ENCODE measurements at regions not wholly inside any gene's neighbourhood (a gene's known extent, or its start where the extent isn't known, plus 50 kb on each side); places are given as distances from the start of the nearest gene placed in this dataset.

DNA sequence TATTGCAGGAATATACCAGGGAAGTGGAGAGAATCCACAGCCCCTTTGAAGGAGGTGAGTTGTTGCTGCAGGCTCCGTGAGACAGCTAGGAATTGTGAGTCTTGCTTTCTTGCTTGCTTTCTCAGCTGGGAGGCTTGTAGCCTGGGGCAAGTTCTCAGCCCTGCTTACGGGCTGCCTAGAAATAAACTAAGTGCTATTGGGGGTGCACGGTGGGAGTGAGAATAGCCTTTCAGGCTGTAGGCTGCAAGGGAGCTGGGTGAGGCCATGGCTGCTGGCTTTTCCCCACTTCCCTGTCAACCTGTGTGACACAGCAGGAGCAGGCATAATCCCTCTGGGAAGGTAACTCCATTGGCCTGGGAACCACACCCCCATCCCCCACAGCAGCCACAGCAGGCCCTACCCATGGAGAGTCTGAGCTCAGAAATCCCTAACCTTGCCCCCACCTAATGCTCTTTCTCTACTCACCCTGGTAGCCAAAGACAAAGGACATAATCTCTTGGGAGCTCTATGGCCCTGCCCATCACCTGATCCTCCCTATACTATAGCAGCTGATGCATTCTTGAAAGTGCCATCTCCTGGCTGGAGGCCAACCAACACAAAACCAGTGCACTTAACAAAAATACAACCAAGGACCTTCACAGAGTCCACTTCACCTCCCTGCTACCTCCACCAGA, 113.0 kb downstream of the MMRN1 start:
- no peak for DNase-seq

DNA sequence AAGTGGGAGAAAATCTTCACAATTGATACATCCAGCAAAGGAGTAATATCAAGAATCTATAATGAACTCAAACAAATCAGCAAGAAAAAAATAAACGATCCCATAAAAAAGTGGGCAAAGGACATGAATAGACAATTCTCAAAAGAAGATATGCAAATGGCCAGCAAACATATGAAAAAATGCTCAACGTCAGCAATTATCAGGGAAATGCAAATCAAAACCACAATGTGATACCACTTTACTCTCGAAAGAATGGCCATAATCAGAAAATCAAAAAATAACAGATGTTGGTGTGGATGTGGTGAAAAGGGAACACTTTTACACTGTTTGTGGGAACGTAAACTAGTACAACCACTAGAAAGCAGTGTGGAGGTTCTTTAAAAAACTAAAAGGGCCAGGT, 114.3 kb upstream of the CCSER1 start:
- DNase-seq, result no peak

DNA sequence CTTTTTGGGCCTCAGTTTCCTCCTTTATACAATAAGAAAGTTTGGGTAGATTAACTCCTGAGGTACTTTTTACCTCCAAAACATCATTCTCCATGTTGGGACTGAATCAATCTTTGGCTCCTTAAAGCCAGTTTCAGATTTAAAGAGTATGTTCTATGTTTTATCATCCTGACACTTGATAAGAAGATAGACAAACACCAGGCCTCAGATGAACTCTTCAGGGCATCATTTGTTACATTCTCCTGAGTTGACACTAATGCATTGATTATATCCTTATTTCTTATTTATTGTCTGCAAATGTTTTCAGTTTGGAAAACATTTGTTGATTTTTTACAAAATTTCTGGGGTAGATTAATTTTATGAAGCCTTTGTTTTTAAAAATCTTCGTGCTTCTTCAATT, 102.7 kb upstream of the CCSER1 start:
- DNase-seq, result no peak

DNA sequence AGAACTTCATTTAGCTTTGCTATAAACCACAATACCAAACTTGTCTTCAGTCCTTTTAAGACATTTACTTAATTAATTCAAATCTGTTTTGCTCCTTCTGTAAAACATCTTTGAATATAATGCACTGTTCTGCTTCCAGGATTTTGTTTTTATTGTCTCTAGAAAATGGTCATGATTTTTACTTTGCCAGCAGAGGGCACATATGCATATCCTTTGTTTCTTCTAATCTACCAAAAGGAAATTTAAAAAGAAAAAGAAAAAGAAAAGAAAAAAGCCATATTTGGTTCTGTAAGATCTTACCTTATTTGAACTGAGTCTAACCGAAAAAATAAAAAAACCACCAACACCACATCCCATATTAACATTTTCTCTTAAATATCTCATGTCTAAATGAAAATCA, 101.9 kb upstream of the CCSER1 start:
- no peak for DNase-seq

DNA sequence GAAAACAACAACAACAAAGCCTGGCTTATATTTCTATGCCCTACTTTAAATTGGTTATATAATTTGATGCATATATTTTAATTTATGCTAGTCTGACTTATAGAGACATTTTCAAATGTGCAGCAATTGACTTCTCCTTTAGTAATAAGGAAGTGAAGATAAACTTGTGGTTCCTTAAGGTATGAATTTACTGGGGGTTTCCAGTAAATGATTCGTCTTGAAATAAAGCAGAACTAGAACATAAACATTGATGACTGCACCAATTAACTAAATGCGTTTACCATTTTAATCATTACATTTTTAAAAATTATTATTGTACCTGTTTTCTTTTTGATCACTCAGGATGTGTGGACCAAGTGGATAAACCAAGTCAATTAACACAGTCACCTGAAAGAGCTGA, 99.6 kb upstream of the CCSER1 start:
- no peak for DNase-seq

DNA sequence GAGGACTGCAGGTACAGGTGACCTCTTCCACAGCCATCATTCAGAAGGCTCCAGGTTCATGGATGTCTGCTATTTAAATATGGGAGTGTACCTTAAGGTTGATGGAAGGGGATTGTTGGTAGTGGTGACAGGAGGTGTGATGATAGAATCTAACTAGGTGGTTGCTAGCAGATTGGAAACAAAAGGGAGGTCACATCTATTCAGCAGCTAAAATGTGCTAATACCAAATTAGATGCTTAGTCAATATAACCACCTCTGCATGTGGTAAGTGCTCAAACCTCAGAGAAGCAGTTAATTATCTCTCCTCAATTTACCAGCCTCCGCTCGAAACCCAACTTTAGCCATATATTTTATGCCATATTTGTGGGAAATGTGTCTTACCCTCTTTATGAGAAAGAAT, 98.7 kb upstream of the CCSER1 start:
- DNase-seq, result no peak

DNA sequence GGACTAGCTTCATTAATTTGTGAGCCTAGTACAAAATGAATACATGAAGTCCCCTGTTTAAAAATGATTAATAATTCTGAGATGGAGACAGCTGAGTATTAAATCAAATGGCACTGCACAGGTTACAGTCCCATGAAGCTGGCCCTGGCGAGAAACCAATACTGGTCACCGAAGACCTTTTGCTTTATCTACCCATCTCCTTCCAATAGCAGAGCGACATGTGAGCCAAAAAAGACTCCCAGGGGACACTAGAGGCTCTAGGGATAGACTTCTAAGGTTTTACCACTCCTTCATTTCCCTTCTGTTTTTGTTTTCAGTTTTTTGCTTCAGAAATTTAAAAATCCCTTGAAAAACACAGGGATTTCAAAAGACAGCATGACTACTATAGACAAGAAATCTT, 97.0 kb upstream of the CCSER1 start:
- no peak for DNase-seq

DNA sequence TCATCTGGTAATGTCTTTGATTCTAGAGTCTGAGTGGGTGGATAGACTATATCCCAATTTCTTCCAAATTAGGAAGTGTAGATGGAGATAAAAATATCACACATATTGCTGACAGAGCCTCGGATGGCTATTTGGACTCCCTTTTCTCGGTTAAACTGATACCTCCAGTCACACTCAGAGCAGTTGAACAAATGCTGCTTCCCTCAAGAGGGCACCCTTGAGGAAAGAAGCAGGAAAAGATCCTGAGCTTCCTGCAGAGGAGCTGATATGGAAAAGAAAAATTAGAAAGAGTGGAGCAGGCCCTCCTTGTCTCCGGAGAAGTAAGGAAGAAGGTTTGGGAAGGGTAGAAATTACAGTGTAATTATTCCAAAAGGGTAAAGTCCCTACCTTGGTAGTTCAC, 96.2 kb upstream of the CCSER1 start:
- no peak for DNase-seq

DNA sequence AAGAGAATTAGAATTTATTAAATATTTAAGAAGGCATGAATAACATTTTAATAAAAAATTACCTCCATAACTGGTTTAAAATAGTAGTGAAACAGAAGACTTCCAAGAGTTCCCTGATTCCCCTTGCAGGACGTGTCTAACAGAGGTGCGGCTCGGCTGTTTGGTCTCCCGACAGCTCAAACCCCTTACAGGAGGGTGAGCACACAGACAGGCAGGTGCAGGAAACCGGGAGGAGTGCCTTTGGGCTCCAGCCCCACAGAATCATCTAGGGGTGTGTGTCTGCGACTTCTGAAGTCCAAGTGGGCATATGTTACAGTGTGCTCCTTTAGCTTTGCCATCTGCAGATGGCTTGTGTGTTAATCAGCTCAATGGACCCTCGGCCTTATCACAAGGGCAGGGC, 88.1 kb upstream of the CCSER1 start:
- no peak for DNase-seq

DNA sequence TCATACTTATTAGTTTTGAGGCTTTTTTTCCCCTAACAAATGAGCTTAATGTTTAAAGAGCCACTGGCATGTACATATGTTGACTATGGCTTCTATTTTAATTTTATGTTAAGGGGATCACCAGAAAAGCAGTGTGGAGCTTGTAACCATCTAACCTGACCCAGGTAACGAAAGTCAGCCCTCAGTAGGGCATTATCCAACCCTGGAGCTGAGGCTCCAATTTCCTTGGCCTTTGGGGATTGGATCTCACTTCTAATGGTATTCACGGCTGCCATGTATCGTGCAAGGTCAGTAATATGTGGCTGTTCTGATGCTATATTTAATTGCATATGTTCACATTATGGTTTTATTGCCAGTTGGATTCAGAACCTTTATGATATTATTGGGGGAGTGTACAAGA, 75.2 kb upstream of the CCSER1 start:
- DNase-seq, result no peak

DNA sequence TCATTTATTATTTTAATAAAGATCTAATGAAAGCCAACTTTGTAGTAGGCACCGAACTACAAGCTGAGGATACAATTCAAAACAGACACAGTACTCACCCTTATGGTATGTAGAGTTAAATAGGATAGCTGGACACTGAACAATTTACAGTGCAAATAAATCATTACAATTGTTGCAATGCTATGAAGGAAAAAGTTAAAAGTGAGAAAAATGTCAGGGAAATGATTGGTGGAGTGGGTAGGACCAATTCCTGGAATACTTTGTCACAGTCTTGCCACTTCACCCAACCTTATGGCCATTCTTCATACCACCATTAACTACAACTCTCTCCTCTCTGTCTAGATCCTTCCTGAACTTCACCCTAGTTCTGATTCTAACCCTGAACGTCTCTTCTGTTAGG, 70.1 kb upstream of the CCSER1 start:
- DNase-seq, result no peak

DNA sequence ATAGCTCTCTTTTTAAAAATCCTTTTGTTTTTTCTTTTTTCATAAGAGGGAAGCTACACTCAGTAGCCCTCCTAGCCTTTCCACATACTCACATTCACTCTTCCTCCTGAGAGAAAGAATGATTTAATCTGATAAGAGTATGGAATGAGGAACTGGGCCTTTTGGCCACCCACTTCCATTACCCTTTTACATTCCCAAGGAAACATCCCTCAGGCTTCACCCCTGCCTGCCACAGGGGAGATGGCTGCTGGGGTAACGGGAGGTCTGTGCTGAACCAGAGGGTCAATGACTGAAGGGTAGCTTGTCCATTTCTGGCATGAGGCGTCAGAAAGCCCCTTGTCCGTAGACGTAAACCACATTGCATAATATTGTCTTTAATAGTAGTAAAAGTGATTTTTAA, 67.2 kb upstream of the CCSER1 start:
- DNase-seq, result no peak

DNA sequence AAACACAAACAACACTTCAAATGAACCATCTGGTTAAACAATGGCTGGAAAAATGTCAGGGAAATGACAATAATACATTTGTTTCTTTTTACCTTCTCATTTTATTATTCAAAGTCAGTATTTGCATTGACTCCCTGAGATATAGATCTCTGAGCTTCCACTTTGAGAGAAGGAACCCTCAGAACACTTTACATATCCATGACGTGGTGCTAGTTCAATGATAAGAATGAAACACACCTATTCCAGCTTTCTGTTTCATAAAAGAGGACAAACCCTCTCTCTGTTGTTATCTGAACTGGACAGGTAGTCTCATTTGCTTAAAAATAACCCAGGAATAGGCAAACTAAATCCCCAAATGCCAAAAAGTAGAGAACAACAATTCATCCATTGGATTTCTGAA, 65.3 kb upstream of the CCSER1 start:
- no peak for DNase-seq

DNA sequence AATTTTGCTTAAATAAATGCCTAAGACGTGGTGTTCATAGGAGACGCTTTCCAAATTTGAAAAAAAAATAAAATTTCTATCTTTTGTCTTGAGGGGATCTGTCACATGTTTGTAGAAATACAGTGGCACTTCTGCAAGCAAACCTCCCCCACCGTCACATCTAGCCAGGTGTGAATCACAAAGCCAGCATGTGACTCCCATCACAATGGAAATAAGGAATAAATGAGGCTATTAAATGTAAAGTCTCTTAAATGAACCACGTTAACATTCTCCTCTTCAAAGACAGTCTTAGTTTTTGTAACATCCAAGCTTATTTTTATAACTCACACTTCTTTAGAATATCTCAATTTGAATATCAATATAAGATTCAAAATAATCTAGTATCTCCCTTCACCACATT, 63.0 kb upstream of the CCSER1 start:
- DNase-seq, result no peak

DNA sequence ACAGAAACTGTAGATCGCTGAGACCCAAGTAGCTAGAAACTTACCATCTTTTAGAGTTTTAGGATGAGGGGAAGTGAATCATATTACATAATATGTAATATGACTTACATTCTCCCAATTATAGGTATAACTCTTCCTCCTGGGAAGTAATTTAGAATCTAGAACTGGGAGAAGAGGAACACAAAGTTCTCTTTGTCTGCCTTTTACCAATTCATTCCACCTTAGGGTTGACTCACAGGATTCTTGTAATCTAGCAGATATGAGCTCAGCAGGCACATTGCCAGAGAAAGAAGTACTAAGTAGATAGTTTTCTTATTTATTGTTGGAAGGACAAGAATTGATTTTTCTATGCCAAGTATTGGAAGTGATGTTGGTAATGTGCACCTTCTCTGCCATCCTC, 58.0 kb upstream of the CCSER1 start:
- DNase-seq, result no peak

DNA sequence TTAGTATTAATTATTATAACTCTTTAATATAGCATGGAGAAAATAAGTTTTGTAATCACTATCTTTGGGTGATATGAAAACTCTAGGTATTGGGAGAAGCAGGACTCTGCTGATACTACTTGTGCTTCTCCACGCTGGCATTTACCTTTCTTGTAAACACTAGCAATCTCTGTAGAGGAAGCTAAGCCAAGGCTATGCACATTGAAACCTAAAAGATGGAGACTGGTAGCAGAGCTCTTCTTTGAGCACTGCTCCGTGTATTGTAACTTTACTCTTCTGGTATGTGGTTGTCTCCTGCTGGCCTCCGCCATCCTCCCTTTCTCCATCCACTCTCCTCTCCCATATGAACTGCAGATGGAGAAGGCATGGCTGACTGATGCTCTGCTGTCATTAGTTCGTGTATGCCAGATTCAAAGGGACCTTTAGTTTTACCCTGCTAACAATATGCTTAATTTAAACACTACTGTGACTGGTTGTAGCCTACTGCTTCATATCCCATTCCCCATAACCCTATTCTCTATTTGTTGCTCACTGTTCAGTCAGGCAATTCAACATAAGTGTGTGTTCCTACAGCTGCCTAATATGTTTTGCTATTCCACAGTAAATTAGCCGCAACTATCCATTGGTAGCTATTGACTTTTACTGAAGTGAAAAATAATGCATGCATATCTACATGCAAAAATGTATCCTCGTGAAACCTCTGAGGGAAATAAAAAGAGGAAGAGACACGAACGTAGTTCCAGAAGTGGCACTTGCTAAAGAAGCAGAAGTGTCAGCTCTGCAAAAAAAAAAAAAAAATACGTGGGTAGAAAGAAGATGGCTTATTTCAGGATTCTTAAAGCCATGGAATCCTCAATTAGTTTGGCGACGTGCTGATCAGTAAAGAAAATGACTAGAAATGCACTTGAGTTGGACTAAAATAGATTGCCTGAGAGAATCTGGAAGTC, 55.6 kb upstream of the CCSER1 start:
- no peak for DNase-seq

DNA sequence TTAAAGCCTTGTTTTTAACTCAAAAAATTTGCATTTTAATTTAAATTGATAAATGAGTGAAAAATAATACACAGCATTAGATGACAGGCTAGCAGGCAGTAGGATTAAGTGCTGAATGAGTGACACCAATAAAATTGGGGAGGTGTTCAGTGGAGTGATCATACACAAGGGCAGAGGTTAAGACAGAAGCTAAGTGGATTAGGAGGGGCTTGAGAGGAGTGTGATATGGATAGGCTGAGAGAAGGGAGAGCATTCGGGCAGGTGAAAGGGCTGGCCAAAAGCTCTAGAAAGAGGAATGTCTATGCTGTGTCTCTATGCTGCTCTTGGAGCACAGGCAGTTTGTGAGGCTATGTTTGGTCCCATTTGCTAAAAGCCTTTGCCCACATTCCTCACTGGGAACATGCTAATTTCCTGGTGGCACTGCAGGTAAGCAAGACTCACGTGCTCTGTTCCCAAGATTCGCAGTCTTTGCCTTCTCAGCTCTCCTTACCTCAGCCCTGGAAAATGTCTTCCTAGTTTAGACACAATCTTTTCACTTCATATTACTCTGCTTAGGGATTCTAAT, 52.8 kb upstream of the CCSER1 start:
- DNase-seq, result peak; percentile 35

All from NCI-H524 treated with DMSO at 0.1 percent for 48 hours (cell line).